ENCODE measurements at regions not wholly inside any gene's neighbourhood (a gene's known extent, or its start where the extent isn't known, plus 50 kb on each side); places are given as distances from the start of the nearest gene placed in this dataset.

DNA sequence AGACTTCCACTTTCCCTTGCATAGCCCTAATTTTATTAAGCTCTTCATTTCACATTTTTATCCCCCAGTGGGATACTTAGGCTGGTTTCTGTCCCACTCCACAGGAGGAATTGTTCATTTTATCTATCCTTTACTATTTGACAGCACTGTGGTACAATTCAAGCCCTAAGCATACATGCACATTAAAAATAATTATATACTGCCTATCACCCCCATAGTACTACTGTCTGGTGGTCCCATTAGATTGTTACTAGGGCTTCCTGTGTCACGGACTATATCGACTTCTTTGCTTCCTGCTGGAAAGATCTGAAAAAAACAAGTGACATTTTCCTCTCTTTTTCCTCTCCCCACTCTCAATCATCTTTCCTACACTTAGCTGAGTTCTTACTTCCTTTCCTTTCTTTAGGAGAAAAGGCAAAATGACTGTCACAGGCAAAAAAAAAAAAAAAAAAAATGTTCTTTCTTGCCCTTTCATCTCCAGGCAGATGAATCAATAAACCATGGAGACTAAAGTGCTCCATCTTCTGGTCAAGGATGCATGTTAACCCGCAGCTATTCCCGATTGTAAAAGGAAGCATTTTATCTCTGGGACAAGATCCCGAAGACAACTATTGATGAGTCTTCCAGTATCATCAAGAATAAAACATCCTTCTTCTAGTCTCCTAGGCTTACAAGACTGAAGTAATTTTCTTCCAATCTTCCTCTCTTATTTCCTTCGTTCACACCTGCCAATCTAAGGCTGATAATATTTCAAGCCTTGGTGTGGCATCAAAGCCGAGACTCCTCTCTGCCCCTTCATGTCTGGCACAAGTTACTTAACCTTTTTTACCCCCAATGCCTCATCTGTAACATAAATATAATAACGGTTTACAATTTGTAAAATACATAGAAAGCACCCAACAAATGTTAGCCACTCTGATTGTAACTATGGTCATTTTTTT, 94.4 kb upstream of the PLEKHG7 start:
- Histone ChIP-seq H3K36me3 (ENCODE audit: insufficient read depth, low read length) (no peaks in the 10 kb centered on the region), H3K27me3 (ENCODE audit: insufficient read depth, low read length) (no peaks in the 10 kb centered on the region), H3K4me3 (ENCODE audit: insufficient read depth, low read length) (no peak overlapping the region), H3K27ac (ENCODE audit: low read depth, low read length) (peak overlapping the region; percentile 73), H3K4me2 (ENCODE audit: insufficient read depth, low read length) (peak overlapping the region; percentile 23), H3K9me3 (ENCODE audit: low read depth, low read length) (no peaks in the 10 kb centered on the region), H2AFZ (ENCODE audit: low read length) (peak overlapping the region; percentile 61), H3K4me1 (ENCODE audit: insufficient read depth, low read length) (peaks cover 42% of the 10 kb centered on the region), H3K79me2 (ENCODE audit: insufficient read depth, low read length) (no peaks in the 10 kb centered on the region), H4K20me1 (ENCODE audit: insufficient read depth, low read length) (no peaks in the 10 kb centered on the region)
- peak; percentile 61 for DNase-seq (ENCODE audit: insufficient read length, low spot score, missing footprints)
- TF ChIP-seq, protein P1, sequence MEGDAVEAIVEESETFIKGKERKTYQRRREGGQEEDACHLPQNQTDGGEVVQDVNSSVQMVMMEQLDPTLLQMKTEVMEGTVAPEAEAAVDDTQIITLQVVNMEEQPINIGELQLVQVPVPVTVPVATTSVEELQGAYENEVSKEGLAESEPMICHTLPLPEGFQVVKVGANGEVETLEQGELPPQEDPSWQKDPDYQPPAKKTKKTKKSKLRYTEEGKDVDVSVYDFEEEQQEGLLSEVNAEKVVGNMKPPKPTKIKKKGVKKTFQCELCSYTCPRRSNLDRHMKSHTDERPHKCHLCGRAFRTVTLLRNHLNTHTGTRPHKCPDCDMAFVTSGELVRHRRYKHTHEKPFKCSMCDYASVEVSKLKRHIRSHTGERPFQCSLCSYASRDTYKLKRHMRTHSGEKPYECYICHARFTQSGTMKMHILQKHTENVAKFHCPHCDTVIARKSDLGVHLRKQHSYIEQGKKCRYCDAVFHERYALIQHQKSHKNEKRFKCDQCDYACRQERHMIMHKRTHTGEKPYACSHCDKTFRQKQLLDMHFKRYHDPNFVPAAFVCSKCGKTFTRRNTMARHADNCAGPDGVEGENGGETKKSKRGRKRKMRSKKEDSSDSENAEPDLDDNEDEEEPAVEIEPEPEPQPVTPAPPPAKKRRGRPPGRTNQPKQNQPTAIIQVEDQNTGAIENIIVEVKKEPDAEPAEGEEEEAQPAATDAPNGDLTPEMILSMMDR (IDR thresholded peaks at IDR 0.05; ENCODE audit: extremely low read depth, low read depth, low read length): peak; percentile 72

DNA sequence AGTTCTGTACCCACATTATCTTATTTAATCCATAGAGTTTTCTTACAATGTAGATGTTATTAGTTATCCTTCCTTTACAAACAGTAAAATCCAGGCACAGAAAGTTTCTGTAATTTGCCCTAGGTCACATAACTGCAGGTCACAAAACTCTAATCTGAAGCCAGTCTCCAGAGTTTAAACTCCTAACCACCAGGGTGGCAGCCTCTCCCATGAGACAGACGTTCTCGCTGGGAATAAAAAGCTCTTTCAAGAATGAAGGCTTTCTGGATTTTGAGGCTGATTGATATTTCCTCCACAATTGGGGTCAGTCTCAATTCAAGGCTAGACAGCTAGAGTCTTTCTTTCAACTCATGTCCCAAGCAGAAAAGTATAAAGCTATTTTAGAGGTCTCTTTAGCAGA, 95.8 kb upstream of the PLEKHG7 start:
- Histone ChIP-seq H3K27me3 (ENCODE audit: insufficient read depth, low read length) (no peaks in the 10 kb centered on the region), H3K4me2 (ENCODE audit: insufficient read depth, low read length) (no peak overlapping the region), H4K20me1 (ENCODE audit: insufficient read depth, low read length) (no peaks in the 10 kb centered on the region), H3K4me1 (ENCODE audit: insufficient read depth, low read length) (peaks cover 47% of the 10 kb centered on the region), H3K9me3 (ENCODE audit: low read depth, low read length) (no peaks in the 10 kb centered on the region), H3K4me3 (ENCODE audit: insufficient read depth, low read length) (no peak overlapping the region), H3K36me3 (ENCODE audit: insufficient read depth, low read length) (no peaks in the 10 kb centered on the region), H3K27ac (ENCODE audit: low read depth, low read length) (no peak overlapping the region), H3K79me2 (ENCODE audit: insufficient read depth, low read length) (no peaks in the 10 kb centered on the region), H2AFZ (ENCODE audit: low read length) (no peak overlapping the region)
- no peak for DNase-seq (ENCODE audit: insufficient read length, low spot score, missing footprints)
- TF ChIP-seq, protein P1 (IDR thresholded peaks at IDR 0.05; ENCODE audit: extremely low read depth, low read depth, low read length): no peak

DNA sequence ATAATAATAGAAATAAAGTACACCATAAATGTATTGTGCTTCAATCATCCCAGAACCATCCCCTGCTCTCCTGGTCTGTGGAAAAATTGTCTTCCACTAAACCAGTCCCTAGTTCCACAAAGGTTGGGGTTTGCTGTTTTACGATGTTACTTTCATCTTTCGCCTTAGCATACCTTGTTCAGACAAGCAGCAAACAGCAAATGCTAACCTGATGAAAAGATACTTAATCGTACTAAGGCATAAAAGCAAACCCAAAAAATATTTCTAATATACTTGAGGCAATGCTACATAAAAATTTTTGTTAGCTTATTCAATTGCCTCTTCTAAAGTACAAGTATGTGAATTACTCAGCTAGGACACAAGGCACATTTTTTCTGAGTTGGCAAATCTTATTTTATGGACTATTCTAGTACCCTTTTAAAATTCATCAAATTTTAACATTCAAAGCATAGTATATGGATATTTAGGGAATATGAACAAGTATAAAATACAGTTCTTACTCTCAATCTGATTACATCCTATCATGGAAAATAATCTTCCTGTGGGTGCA, 97.1 kb upstream of the PLEKHG7 start:
- no peak overlapping the region for H2AFZ ChIP-seq (ENCODE audit: low read length)
- H3K27me3 ChIP-seq (ENCODE audit: insufficient read depth, low read length): no peaks in the 10 kb centered on the region
- H3K27ac ChIP-seq (ENCODE audit: low read depth, low read length): peak overlapping the region; percentile 81
- H3K4me2 ChIP-seq (ENCODE audit: insufficient read depth, low read length): no peak overlapping the region
- TF ChIP-seq, protein P1 (IDR thresholded peaks at IDR 0.05; ENCODE audit: extremely low read depth, low read depth, low read length): no peak
- H3K36me3 ChIP-seq (ENCODE audit: insufficient read depth, low read length): no peaks in the 10 kb centered on the region
- no peak for DNase-seq (ENCODE audit: insufficient read length, low spot score, missing footprints)
- no peaks in the 10 kb centered on the region for H3K9me3 ChIP-seq (ENCODE audit: low read depth, low read length)
- H3K4me3 ChIP-seq (ENCODE audit: insufficient read depth, low read length): no peak overlapping the region
- H3K4me1 ChIP-seq (ENCODE audit: insufficient read depth, low read length): peaks cover 39% of the 10 kb centered on the region
- H3K79me2 ChIP-seq (ENCODE audit: insufficient read depth, low read length): no peaks in the 10 kb centered on the region
- no peaks in the 10 kb centered on the region for H4K20me1 ChIP-seq (ENCODE audit: insufficient read depth, low read length)

DNA sequence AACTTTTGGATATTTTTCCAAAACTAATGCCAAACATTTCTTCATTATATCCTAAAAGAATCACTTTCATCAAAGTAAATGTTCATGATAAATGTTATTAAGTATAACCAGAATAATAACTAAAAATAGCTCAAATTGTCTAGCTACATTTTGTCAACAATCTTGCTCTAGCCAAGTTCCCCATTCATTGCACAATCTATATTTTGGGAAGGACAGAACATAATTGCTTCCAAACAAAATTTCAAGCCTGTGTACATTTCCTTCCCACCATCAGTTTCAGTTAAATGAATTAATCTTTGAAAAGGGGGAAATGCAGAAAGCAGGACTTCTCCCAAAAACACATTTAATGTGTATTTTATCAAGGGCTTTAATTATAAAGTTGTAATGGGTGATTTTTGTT, 98.0 kb upstream of the PLEKHG7 start:
- no peak overlapping the region for H3K4me3 ChIP-seq (ENCODE audit: insufficient read depth, low read length)
- H3K9me3 ChIP-seq (ENCODE audit: low read depth, low read length): no peaks in the 10 kb centered on the region
- no peak overlapping the region for H2AFZ ChIP-seq (ENCODE audit: low read length)
- H3K4me2 ChIP-seq (ENCODE audit: insufficient read depth, low read length): no peak overlapping the region
- no peaks in the 10 kb centered on the region for H4K20me1 ChIP-seq (ENCODE audit: insufficient read depth, low read length)
- peaks cover 37% of the 10 kb centered on the region for H3K4me1 ChIP-seq (ENCODE audit: insufficient read depth, low read length)
- TF ChIP-seq, protein P1 (IDR thresholded peaks at IDR 0.05; ENCODE audit: extremely low read depth, low read depth, low read length): no peak
- no peaks in the 10 kb centered on the region for H3K79me2 ChIP-seq (ENCODE audit: insufficient read depth, low read length)
- H3K27ac ChIP-seq (ENCODE audit: low read depth, low read length): peak overlapping the region; percentile 81
- H3K36me3 ChIP-seq (ENCODE audit: insufficient read depth, low read length): no peaks in the 10 kb centered on the region
- DNase-seq (ENCODE audit: insufficient read length, low spot score, missing footprints): no peak
- no peaks in the 10 kb centered on the region for H3K27me3 ChIP-seq (ENCODE audit: insufficient read depth, low read length)

All from osteoblast (primary cell).